ENCODE measurements at regions not wholly inside any gene's neighbourhood (a gene's known extent, or its start where the extent isn't known, plus 50 kb on each side); places are given as distances from the start of the nearest gene placed in this dataset.

DNA sequence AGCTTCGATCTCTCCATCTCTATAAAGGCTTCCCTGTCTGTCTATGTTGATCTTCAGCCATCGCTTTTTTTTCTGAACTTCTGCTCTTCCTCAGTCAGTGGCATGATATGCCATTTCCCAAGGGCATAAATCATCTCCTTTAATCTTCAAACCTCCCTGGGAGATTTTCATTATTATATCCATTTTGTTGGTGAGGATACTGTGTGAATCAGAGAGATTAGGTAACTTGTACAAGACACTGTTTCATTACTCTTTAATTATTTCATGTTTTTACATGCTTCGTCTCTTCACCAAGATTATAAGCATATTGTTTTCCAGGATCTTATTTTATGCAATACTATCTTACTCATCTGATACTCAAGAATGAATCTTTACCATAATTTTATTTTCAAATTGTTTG is 124.8 kb upstream of the ATP11B start:
- no peak for DNase-seq

DNA sequence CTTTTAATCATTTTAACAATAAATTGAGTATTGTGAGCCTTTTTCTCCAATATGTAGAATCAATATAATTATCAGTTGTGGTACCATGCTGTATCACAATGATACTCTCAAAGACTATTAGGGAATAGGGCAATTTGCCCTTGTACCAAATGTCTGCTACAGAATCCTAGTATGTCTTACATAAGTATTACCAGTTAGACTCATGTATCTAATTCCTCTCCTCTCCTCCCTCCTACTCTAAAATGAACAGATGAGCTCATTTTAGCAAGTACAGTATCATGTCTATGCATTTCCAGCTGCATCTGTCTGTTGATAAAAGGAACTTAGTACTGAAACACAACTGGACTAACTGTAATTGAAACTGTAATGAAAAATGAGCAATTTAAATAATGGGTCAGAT is 124.3 kb upstream of the ATP11B start:
- no peak for DNase-seq

DNA sequence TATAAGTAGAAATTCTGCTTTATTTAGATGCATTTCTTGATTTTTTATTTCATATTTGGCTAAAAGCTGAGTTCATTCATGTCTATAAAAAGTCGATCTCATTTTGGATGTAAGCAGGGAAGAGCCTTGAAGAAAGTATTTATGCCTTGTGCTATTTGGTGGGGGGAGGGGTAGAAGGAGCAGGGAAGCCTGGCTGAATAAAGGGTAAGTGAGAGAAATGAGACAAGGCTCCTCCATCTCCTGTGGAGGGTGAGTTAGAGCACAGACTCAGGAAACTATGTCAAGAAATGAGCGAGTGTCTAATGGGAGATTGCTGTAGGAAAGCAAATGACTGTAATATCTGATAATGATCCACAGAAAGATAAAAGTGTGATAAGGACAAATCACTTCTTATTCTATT is 121.8 kb upstream of the ATP11B start:
- DNase-seq = no peak

DNA sequence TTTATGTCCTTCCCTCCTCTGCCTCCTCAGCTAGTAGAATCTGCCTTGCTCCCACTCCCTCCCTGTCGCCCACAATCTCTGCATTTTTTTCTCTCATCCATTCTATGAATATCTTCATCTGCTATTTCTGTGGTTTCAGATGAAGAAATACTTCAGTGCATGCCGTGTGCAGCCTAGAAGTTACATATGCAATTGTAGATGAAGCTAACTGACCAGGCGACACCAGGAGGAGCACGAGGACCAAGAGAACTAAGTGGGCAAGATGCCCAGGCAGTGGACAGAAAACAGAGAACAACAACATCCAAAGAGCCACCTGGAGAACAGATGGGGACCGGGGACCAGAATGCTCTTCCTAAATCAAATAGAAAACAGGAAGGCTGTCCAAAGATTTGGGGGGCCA is 121.4 kb upstream of the ATP11B start:
- DNase-seq = no peak

DNA sequence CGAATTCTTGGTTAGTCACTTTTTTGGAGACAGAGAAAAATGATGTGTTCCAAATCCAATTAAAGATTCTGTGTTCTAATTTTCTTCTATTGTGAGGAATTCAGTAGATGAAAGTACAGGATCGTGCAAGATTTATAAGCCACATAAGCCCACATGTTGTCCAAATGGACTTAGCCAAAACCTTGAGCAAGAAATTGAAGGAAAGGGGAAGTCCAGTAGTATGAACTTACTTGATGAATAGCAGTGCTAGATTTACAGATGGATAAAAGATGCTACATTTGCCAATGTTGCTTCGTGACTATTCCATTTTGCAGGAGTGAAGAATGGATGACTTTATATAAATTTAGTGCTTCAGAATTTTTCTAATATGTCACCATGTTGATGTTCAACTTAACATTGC is 120.0 kb upstream of the ATP11B start:
- DNase-seq = no peak

DNA sequence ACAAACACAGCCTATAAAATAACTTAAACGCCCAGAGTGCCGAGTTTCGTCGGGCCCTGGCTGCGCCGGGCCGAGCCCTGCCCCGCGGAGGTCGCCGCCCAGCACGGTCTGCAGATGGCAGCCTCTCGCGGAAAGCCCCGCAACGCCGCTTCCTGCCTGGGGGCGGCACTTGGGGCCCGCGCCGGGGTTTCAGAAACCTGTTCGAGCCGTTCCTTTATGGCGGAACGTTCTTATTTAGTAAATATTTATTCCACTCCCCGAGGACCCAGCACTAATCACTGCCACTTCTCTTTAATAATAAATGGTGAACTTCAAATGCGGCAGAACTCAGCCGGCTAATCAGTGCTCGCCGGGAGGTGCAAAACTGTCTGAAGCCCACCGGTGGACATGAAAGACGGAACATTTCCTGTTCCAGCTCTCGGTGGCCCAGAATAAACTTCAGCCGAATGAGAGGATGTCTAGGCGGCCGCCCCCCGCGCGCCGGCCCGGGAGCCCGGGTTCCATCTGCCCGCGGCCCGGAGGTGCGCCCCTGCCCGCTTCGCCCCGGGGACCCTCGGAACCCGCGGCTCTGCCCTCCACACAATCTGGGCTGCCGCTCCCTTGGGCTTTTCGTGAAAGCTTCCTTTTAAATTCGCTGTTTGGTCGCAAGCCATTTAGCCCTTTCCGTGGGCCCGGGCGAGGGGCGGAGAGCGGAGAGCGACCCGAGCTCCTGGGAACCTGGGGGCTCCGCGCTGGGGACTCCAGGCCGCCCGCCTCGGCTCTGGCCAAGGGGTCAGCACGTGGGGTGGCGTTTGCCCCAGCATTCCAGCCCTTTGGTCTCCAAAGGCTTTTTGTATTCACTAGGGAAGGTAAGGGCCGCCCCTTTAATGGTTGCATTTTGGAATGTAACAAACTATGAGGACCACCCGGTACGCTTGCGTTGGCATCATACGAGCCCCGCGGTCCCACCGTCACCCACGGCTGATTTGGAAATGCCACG is 110.8 kb upstream of the ATP11B start:
- peak; percentile 31 for DNase-seq

DNA sequence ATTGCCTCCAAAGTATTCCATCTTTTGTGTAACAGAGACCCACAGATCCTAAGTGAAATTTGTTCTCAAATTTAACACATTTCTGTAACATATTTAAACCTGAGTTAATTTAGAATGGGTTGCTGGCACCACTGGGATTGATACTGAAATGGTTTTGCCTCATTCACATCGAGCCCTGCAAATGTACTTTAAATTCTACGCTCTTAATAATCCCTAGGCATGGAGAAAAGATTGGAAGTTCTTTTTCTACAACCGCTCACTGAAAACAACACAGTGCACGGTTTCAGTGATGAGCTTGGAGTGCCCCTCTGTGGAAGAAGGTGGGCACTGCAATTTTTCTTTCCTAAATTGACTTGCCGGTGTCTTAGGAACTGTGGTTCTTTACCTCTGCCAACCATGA is 109.9 kb upstream of the ATP11B start:
- DNase-seq = peak; percentile 18

DNA sequence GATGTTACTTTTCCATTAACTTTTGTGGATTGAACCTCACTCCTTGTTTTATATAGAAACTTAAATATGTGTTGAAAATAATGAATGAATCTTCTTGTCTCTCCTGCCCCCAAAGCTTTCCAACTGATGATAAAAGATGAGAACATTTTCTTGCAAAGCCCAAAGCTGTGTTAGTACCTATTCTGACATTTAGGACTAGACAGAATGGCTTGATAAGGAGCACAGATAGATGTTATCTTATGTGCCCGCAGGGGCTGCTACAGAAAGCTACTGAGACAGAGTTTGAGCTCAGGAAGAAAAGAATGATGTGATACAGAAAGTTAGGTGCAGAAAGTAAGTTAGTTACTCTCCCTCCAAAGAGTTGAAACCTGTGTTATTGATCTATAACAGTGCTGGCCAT is 109.4 kb upstream of the ATP11B start:
- no peak for DNase-seq

DNA sequence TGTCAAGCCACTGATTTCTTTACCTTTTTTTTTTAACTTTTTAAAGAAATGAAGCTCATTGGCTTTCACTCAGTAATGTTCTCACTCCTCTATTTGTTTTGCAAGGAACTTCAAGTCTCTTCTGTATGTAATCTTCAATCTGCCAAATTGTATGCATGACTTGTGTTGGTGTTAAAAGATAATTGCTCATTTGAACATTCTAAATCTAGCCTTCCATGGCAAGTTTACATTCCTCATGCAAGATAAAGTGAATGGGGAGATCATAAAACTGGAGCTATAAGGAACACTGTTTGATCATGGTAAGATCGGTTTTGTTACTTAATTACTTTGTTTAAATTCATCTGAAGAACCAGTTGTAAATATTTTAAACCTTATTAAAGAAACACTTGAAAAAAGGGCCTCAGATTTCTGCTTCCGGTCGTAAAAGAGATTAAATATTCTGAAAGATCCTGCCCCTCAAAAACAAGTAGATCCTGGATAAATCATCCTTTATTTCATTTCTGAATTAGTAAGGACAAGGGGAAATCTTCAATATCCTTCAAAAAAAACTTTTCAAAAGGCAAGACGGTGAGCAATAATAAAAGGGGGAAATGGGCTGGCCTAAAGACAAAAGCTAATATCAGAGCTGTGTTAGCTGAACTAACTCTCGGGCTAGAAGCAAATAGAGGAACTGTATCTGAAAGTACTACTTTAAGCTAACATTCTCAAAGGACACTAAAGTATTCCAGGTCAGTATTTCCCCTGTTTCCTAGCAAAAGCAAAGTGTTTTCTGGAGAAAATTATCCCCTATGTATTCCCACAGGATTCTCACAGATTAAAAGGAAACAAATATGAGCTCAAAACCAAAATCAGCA is 107.0 kb upstream of the ATP11B start:
- no peak for DNase-seq

DNA sequence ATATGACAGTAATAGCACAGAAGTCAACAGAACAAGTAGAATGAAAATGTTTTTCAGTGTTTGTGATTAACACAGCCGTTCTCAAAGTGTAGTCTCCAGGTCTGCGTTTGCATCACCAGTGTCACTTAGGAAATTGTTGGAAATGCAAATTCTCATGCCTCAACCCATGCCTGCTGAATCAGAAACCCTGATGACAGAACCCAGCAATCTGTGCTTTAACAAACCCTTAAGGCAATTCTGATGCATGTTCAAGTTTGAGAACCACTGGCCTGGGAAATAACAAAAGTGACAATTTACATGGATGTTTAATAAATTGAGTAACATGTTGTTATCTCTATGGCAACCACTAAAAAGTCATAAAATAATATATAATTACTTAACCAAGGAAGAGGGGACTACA is 103.1 kb upstream of the ATP11B start:
- DNase-seq = no peak

DNA sequence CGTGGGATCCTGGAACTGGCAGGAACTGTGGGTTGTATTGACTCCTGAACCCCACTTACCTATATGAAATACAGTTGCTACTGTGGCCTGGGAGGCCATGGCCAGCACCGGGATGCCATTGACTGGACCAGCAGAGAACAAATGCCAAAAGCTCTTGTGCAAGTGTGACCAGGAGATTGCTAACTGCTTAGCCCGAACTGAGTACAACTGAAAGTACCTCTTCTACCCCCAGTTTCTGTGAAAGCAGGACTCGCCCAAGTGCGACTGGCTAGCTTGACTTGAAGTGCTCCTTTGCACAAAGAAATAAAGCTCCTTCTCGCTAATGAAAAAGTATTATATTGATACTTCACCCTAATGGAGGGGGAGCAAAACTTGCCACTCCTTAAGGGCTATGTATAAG is 101.3 kb upstream of the ATP11B start:
- DNase-seq = no peak

DNA sequence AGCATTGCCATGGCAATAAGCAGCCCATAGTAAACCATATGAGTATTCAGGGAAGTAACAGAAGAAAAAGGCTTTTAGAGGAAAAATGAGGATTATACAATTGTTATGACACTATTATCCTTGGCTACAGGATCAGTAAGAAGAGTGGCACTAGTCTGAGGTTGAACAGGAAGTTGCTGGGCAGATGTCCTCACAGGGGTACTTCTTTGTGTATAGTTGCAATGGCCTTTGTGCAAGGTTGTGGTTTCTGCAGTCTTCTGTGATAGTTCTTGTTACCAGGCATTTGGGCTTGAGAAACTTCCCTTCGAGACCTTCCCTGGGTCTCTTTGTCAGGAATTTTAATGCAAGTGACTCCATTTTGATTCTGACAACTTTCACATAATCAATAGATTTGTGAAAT is 100.6 kb upstream of the ATP11B start:
- DNase-seq = no peak

DNA sequence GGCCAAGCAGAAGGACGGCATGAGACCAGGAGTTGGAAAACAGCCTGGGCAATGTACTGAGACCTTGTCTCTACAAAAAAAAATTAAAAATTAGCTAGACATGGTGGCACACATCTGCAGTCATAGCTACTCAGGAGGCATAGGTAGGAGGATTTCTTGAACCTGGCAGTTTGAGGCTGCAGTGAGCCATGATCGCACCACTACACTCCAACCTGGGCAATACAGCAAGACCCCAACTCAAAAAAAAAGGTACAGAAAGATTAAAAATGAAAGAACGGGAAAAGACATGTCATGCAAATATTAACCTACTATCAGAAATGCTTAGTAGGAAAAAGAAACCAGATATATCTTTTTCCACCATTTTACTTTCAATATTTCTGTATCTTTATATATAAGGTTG is 99.6 kb upstream of the ATP11B start:
- DNase-seq = no peak

DNA sequence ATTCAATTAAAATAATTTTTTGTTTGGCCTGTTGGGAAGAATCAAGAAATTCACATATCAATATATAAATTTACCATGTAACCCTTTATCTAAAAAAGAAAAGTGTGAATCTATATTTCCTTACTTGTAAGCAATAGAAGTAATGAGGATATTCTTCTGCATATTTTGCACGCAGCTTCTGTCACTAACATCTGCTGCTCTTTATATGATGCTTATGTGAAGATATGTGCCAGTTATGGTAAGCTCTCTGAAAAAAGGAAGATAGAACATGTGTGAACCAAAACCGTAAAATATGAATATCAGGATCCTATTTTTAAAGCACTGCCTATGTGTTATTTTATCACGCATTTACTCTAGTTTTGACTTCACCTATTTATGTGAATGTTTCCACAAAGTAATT is 96.4 kb upstream of the ATP11B start:
- DNase-seq = no peak

DNA sequence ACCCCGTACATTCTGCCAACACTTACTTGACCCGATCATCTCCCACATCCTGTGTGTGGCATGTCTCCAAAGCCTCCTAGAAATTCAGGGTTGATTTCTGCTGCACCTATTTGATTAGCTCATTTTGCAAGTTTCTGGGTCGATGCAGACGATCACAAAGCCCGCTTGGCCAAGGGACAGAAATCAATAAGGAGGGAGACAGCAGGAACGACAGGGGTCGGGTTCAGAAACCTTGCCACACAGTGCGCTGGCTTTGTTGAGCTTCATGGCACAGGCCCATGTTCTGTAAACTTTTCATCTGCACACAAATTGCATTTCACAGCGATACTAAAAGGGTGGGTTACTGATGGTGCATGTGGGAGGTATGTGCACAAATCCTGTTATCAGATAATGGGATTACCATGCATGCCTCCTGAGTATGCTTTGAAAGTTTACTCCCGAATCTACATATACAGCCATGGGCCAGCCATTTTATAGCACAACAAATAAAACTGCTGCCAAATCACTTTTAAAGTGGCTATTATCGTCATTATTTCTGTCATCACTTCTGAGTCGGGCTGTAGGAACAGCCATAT is 95.9 kb upstream of the ATP11B start:
- DNase-seq = no peak

DNA sequence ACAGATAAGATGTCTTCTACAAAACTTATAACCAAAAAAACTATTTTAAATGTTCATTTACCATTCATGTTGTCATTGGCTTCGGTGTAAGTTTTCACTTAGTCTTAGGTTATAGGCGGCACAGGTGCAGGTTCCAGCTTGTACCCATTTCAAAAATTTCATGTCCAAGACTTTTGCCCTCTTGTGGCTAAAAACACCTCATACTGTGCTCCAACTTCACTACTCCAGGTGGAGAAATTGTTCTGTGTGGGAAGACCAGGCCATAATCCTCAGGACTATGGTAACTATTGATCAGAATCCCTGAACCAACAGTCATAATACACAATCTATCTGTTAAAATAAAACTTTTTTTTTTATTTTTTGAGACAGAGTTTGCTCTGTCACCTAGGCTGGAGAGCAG is 95.2 kb upstream of the ATP11B start:
- no peak for DNase-seq

DNA sequence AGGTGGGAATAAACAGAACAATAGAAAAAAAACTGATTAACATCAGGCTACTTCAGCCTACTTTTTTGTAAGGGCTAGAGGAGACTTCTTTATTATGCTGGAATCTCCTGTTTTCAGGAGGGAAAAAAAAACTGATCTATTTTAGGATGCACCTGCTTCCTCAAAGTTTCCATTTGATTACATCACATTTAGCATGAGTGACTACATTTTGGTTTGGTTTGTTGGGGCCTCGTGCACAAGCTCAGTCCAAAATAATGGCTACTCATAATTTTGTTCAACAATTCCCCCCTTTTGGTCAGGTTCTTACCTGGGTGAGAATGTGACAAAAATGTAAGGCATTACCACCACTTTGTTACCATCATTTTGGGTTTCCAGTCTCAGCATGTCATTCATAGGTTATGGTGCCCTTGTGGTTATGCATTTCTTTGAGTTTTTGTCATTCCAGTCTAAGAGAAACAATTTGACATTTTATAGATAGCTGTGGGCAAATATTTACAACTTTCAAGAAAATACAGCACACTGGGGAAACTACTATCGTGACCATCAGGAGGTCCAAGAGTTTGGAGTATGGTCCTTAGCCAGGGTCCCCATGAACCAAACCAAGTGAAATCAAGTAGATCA is 93.6 kb upstream of the ATP11B start:
- DNase-seq = no peak

DNA sequence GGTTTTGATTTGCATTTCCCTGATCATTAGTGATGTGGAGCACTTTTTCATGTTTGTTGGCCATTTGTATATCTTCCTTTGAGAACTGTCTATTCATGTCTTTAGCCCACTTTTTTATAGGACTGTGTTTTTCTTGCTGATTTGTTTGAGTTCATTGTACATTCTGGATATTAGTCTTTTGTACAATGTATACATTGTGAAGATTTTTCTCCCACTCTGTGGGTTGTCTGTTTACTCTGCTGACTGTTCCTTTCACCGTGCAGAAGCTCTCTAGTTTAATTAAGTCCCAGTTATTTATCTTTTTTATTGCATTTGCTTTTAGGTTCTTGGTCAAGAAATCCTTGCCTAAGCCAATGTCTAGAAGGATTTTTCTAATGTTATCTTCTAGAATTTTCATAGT is 91.1 kb upstream of the ATP11B start:
- no peak for DNase-seq

DNA sequence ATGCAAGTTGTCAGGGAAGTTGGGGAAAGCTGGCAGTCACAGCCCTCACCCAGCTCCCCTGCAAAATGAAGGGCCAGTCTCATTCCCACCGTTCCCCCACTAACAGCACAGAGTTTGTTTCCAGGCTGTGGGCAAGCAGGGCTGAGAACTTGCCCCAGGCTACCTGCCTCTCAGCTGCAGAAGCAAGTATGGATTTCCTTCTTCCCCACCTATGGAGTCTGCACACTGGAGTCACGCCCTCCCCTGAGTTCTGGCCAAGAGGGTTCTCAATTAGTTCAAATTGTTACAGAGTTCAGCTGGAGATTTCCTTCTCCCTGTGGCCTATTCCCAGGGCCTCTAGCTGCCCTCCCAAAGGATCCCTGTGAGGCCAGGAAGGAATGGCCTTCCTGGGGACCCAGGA is 90.1 kb upstream of the ATP11B start:
- no peak for DNase-seq

DNA sequence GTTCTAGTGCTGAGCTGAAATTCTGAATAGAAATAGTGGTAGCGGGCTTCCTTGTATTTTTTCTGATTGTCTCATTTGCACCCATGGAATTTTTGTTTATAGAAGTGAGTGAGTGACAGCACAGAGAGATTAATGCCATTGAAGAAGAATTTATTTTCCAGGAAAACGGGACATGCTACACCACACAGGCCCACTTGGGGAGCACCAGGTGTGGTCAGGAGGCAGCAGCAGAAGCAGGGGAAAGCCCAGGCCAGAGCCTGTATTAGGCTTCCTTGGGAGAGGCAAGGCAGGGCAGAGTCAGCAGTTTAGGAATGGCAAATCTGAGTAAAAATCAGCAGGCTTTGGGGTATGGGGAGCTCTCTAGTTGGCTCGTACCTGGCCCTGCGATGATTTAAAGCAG is 88.4 kb upstream of the ATP11B start:
- no peak for DNase-seq

DNA sequence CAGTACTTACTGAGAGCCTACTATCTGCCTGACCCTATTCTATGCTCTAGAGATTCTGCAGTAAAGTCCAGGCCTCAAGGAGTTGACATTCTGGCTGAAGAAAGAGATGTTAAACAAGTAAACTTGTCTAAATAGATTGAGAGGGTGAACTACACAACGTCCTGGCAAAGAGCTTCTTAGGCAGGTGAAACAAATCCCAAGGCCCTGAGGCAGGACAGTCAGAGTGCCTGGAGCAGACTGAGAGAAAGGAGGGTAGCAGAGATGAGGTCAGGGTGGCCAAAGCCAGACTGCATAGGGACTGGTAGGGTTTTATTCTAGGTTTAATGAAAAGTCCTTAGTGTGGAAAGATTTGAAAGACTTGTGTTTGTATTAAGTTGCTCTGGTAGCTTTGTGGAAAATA is 84.5 kb upstream of the ATP11B start:
- no peak for DNase-seq

DNA sequence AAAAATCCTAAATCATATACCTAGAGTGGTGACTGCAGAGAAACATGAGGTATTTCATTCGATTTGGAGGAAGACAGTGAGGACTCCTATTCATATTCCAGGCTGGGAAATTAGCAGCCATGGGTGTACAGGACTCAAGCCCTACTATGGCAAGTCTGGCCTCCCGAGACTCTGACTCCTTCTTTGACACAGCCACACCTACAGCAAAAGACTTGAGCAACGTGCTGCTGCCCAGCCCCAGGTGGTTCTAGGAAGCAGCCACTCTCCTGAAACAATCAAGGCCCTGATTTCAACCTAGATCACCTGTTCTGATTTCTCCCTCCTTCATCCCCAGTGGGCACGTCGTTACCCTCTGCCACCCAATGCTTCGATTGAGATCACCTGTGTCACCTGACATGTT is 84.0 kb upstream of the ATP11B start:
- DNase-seq = no peak

DNA sequence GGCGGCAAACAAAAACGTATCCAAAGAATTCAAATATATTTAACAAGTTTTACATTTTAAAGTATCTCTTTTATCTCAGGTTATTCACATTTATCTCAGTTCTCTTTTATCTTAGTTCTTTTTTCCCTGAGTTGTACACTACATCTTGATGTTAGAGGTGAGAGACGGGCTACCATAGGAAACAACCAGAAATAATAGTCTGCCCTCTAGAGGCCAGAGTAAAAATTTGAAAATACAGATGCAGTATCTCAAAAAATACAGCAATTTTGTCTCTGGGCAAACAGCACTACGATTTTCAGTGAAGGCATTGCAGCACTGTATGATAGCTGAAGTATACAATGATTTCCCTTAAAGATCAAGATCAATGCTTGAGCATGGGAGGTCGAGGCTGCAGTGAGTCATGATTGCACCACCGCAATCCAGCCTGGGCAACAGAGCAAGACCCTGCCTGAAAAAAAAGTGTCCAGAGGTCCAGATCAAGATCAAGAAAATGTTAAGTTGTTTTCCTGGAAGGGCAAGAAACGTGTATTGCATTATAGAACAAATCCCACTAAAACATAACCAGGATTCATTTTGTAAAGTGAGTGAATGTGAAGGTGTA is 82.6 kb upstream of the ATP11B start:
- DNase-seq = no peak

All from stimulated activated naive CD4-positive, alpha-beta T cell treated with Interleukin-2 at 50 U/mL for 16 hours (primary cell).